ENCODE measurements at regions not wholly inside any gene's neighbourhood (a gene's known extent, or its start where the extent isn't known, plus 50 kb on each side); places are given as distances from the start of the nearest gene placed in this dataset.
A peak's percentile ranks its signal among the peaks of the same experiment; 100 is the strongest.
"Not testable (repeated sequence)": the region's sequence is repeated elsewhere in the genome, so short reads cannot be mapped to it uniquely, and the experiment has no call there.

DNA sequence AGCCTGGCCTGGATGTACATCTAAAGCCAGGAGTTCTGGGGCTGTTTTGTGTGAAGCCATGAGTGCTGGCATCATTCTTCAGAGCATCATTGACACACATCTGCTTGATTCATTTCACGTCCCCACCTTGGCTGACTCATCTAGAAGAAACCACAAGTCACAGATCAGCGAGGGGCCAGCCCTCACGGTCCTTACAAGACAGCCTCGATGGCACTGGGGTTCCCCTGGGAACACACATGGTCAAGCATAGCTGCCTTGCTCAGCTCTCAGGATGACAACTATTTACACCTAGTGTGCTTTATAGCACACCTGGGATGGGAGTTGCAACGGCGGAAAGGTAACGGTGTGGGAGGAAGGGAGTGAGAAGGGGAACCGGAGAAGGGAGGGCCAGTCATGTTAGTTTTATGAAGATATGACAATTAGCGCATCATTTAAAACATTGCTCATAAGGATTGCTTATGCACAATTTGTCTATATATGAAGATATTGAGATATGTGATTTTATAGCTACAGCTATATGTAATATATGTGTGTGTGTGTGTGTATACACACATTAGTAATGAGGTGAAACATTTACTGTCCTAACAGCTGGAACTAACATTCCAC lies 227.1 kb downstream of the RPLP1 start:
- no peak for DNase-seq (ENCODE audit: low spot score)

DNA sequence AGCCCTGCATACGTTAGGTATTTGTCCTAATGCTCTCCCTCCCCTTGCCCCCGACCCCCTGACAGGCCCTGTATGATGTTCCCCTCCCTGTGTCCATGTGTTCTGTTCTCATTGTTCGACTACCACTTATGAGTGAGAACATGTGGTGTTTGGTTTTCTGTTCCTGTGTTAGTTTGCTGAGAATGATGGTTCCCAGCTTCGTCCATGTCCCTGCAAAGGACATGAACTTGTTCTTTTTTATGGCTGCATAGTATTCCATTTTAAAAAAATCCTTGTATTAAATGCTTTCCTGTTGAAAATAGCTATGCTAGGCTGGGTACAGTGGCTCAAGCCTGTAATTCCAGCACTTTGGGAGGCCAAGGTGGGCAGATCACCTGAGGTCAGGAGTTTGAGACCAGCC lies 232.2 kb downstream of the RPLP1 start:
- DNase-seq (ENCODE audit: low spot score): not testable (repeated sequence)

DNA sequence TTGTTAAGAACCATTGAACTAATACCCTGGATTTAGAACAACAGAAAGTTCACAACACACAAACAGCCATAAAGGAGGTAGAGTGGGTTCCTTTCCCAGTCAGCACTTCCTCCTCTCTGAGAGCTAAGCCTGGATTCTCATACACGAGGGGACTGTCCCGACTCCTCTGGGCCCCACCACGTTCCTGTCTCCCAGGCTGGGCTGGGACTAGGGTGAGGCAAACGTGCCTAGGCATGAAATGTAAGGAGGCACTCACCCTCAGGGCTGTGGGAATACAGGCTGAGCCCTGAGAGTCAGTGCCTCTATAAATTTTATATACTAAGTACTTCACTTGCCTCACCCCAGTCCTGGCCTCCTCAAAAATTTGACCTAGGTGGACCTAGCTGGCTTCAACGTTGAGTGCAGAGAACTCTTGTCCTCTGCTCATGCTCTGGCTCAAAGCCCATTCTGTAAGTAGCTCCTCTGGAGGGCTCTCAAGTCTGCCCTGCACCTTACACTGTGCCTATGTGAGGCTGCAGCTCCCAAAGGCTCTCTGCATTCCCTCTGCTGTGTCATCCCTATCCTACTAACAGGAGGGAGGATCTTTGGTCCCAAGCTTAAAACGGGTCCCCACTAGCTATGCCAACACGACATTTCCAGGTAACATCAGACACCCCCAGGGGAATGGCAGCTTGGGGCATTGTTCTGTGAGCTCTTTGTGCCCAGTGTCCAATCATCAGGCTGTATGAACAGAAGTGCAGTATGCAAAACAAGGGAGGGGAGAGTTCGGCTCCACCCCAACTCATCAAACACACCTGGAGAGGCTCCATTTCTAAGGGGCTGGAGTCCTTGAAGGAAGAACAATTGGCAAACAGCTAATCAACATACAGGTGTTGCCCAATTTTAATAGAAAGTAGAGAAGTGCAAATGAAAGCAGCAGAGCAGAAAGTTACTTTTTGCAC lies 233.2 kb downstream of the RPLP1 start:
- no peak for DNase-seq (ENCODE audit: low spot score)

DNA sequence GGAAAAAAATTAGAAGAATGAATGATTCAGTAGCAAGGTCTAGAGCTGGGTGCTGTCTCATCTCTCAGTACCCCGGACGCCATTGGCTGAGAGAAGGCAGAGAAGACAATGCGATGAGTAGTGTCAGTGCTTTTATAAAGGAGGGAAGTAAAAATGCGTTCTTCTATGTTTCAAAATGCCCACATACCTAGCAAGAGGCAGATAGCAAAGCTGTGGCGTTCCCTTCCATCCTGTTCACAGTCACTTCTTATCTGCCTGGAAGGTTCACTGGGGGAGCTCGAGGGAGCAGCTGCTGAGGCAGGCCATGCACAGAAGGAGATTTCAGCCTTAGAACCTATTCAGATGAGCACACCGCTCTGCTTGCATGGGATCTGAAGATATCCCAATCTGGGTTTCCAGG lies 234.0 kb downstream of the RPLP1 start:
- DNase-seq (ENCODE audit: low spot score): no peak

DNA sequence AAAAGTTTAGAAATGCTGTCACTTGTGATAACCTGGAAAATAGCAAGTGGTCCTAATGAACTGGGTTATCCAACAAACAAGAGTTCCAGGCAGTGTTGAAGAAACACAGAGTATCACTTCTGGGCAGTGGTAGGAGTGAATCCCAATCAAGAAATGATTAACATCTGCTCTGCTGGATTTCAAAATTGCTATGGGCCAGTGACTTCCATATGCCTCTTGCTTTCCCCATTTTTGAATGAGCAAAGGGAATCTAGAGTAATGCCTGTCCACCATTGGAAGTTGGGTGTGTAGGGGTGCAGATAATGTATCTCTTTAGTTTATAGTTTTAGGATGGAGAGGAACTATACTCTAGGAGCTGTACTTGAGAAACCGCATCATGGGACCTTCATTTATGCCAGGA lies 236.5 kb downstream of the RPLP1 start:
- DNase-seq (ENCODE audit: low spot score): no peak

DNA sequence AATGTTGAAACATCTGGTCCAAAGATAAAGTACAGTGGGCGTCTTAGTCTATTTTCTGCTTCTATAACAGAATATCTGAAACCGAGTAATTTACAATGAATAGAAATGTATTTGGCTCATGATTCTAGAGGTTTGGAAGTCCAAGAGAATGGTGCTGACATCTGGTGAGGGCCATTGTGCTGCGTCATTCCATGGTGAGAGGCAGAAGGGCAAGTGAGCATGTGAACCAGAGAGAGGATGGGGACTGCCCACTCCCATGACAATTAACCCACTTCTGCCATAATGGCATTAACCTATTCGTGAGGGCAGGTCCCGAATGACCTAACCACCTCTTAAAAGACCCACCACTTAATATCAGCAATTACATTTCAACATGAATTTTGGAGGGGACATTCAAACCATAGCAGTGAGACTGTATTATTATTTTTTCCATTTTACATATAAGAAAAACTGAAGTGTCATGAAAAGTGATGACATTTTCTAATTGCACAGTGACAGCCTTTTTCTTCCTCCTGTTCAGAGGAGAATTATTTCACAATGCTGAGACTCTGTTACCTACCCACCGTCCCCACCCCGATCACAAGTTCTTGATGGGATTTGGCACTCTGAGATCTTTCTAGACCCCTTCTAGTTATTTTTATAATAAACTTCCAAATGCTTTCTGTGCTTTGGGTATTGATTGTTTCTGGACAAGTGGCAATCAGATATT lies 238.8 kb downstream of the RPLP1 start:
- DNase-seq (ENCODE audit: low spot score): no peak

DNA sequence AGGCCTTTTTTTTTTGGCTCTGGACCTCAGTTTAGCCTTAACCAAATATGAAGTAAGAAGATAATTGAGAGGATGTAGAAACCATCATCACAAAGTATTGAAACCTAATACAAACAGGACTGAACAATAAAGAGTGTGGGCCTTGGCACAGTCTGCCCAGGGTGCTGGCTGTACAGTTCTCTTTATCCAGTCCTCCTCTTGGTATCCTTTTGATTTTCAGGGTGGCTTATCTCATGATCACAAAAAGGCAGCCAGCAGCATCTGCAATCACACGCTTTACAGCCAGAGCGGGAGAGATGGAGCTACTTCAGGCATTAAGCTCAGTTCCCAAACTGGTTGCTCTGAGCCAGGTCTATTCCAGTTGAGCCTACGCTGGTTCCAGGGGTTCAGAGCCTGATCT lies 239.7 kb downstream of the RPLP1 start:
- DNase-seq (ENCODE audit: low spot score): no peak

DNA sequence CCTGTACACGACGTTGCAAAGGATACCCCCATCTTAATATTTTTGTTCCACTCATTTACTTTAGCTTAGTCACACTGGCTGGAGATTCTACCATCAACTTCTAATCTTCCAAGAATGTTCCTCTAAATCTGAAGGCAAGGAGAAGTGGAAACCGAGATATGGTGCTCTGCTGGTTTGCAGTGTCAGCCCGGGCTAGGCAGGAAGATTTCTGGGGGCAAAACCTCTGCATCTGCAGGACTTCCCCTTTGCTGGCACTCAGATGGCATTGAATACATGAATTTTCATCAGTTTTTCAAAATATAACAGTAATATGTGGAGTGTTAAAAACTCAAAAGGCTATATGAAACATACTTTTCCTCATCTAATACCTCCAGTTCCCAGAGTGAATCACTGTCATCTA lies 240.4 kb downstream of the RPLP1 start:
- DNase-seq (ENCODE audit: low spot score): no peak

DNA sequence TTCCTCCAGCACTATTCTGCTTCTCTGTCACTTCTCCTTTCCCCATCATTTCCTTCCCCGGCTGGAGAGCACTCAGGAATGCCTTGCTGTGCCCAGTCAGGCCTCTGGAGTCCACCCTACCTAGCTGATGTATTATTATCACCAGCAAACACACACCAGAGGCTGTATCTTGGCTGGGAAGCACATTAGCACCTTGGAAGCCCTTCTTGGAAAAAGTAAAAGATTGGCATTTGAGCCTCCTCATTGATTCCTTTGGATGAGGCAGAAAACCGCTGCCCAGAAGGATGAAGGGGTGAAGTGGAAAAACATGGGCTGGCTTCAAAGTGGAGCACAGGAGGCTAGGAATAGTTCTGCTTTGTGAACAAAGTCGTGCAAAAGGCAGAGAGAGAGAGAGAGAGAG lies 244.3 kb downstream of the RPLP1 start:
- no peak for DNase-seq (ENCODE audit: low spot score)

DNA sequence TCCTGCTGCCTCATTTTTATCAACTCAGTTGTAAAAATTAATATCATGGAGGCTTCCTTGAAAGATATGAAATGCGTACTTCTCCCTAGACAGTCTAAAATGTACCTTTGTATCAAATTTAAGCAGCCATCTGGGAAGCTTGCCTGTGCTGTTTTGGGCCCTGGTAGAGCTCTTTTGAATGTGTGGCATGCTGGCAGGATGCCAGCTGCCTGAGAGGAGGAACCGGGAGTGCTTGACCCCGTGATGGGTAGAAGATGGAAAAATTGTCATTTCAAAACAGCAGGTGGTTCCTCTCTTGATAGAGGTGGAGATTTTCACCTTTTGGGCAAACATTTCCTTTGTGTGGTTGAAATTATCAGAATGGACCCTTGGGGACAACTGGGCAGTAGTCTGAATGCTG lies 245.3 kb downstream of the RPLP1 start:
- DNase-seq (ENCODE audit: low spot score): no peak

DNA sequence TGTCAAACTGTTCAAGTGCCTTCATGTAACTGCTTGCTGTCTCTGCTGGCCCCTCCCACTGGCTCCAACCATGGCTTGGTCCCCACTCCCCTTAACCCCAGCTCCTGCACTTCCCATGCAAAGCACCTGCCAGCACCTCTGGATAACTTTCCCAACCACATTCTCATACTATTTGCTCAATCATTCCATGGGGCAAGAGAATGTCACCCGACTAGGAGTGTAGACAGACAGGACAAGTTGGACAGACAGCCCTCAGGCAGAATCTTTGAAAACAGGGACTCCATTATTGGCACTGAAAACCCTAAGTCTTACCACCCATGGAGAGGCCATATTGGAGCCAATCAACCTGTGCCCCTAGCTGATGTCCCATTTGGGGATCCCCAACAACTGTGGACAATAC lies 246.5 kb downstream of the RPLP1 start:
- no peak for DNase-seq (ENCODE audit: low spot score)

DNA sequence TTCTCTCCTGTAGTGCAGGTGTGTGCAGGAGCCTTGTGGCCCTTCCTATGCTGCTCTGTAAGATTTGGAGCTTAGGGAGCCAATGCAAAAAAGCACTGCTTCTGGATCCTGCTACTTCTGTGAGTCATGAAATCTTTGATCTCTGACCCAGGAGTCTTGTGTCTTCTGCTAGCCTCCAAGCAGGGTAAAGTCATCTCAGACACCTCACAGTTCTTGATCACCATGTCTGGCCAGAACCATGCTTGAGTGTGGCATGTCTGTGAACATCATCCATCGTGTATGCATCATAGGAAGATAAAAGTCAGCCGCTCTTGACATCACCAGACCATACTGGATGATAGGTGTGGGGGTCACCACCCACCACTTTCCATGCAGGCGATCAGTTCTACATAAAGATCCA lies 247.8 kb downstream of the RPLP1 start:
- no peak for DNase-seq (ENCODE audit: low spot score)

DNA sequence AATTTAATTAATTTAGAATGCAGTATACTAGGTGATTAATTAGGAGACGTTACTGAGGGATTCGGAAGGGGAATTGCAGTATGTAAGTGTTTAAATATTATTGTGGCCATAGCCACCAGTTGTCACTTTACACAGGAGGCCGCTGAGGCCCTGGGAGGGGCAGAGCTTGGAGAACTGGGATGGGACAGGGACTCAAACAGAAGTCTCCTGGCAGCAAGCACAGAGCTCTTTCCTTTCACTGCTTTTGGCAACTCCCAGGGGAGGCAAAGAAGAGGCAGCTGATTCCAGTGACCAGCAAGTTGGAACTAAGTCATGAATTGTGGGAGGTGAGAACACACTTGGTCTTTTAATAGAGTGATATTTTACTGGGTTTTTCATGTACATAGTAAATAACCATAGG lies 248.6 kb downstream of the RPLP1 start:
- no peak for DNase-seq (ENCODE audit: low spot score)

DNA sequence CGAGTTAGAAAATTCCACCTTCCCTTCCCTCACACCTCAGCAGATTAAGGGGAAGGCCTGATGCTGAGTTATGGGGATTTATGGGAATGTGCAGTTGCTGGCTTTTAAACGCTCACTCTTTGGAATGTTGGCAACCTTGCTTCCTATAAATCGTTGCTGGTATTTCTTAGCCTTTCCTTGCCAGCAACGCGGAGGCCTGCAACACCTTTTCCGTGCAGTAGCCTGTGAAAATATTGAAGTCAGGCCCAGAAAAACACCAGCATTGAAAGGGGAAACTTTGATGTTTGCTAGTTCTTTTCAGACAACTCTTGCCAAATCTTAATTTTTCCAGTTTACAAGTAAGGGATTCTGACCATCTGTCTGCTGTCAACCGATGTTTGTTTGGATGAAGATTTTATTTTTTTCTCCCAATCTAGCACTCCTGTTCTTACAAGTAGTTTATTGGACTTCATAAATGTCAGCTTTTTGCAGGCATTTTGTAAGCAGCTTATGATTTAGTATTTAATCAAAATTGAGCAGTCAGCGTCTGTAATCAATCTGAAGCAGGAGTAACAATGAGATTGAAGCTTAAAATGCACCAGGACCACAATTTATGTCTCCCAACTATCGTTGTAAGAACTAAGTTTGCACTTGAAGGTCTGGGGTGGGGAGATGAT lies 251.0 kb downstream of the RPLP1 start:
- DNase-seq (ENCODE audit: low spot score): no peak

DNA sequence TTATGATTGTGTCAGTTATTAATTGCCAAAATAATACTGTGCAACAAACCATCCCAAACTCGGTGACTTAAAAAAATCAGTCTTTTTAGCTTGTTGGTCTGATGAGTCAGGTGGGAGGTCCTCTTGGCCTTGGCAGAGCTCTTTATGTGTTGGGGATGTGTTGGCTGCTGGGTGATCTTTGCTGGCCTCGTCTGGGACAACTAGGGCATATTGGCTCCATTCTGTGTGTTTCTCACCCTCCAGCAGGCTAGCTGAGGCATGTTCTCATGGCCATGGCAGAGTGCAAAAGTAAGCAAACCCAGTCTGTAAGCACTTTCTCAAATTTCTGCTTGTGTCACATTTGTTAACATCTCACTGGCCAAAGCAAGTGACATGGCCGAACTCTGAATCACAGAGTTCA lies 251.6 kb downstream of the RPLP1 start:
- DNase-seq (ENCODE audit: low spot score): peak; percentile 32

DNA sequence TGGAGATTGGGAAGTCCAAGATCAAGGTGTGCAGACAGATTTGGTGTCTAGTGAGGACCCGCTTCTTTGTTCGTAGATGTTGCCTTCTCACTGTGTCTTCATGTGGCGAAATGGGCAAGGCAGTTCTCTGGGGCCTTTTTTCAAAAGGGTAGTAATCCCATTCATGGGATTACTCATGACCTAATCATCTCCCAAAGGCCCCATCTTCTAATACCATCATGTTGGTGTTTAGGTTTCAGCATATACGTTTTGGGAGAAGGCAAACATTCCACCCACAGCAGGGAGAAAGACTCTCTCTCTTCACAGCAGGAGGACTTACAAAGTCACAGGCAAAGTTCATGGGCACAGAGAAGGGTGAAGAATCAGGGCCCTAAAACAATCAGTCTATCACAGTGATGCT lies 252.1 kb downstream of the RPLP1 start:
- DNase-seq (ENCODE audit: low spot score): no peak

DNA sequence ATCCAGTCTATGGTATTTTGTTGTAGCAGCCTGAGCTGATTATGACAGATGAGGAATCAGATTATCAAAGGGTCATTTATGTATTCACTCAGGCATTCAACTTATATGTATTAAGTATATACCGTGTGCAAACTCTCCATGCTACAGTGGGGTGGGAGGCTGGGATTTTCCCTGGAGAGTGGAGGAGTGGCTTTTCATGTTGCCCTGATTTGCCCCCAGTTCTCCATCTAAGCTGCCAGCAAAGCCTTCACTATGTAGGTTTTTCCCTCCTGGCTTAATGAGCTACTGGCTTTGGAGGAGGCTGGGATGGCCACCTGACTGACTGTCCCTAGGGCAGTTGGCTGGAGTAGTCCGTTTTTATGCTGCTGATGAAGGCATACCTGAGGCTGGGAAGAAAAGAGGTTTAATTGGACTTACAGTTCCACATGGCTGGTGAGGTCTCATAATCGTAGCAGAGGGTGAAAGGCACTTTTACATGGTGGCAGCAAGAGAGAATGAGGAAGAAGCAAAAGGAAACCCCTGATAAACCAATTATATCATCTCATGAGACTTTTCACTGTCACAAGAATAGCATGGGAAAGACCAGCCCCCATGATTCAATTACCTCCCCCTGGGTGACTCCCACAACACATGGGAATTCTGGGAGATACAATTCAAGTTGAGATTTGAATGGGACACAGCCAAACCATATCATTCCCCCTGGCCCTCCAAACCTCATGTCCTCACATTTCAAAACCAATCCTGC lies 253.9 kb downstream of the RPLP1 start:
- DNase-seq (ENCODE audit: low spot score): no peak

DNA sequence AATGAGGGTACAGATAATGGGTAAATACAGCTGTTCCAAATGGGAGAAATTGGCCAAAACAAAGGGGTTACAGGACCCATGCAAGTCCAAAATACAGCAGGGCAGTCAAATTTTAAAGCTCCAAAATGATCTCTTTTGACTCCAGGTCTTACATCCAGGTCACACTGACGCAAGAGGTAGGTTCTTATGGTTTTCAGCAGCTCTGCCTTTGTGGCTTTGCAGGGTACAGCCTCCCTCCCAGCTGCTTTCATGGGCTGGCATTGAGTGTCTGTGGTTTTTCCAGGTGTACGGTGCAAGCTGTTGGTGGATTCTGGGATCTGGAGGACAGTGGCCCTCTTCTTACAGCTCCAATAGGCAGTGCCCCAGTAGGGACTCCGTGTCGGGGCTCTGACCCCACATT lies 254.6 kb downstream of the RPLP1 start:
- DNase-seq (ENCODE audit: low spot score): not testable (repeated sequence)

DNA sequence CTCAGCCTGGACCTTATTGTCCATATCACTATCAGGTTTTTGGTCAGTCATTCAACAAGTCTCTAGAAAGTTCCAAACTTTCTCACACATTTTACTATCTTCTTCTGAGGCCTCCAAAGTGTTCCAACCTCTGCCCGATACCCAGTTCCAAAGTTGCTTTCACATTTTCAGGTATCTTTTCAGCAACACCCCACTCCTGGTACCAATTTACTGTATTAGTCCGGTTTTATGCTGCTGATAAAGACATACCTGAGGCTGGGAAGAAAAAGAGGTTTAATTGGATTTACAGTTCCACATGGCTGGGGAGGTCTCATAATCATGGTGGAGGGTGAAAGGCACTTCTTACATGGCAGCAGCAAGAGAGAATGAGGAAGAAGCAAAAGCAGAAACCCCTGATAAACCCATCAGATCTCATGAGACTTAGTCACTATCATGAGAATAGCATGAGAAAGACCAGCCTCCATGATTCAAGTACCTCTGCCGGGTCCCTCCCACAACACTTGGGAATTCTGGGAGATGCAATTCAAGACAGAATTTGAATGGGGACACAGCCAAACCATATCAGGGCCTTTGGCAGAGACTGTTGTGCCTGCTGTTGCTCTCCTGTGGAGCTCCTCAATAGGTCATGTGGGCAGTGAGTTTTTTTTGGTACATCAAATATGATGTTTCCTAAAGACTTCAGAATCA lies 256.0 kb downstream of the RPLP1 start:
- DNase-seq (ENCODE audit: low spot score): not testable (repeated sequence)

DNA sequence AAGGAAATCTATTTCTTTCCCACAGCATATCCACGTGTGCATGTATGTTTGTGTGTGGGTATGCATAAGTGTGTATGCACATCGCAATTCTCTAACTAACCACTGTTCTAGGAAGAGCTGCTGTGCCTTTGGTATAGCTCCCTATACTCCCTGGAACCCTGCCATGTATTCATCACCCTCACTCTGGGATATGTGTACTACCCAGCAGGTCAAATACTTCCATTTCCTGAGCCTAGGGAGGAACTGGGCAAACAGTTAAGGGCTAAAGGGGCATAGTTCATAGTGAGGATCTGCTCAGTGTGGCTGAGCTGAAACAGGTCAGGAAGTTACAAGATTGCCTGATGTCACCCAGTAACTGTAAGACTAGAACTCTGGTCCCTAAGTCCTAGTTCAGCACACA lies 260.4 kb downstream of the RPLP1 start:
- no peak for DNase-seq (ENCODE audit: low spot score)

Measured in AG20443 (cell line).